ENCODE measurements at regions not wholly inside any gene's neighbourhood (a gene's known extent, or its start where the extent isn't known, plus 50 kb on each side); places are given as distances from the start of the nearest gene placed in this dataset.
"Not testable (repeated sequence)": the region's sequence is repeated elsewhere in the genome, so short reads cannot be mapped to it uniquely, and the experiment has no call there.

DNA sequence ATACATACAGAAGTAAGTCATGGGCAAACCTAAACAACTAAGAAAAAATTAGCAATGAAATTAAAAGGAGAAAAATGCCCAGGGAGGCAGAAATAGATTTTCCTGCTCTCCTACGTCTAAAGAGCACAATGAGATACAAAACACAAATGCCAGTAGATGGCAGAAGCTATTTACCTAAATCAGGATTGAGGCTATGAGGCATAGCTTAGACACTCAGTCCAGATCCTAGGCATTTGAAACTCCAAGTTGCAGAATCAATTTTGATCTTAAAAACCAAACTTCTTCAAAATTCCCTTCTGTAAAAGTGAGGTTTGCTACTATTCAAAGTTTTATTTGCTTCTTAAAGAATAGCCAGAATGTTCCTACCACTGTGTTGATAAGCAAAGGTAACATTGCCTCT is 368.6 kb downstream of the DAD1 start:
- no peak for DNase-seq
- in situ Hi-C loops (cut with HindIII; ENCODE audit: low pct_ligation_motif_present, low pct_unique_long_range_greater_than_20kb, low sequenced_read_pairs) = no loop called here

DNA sequence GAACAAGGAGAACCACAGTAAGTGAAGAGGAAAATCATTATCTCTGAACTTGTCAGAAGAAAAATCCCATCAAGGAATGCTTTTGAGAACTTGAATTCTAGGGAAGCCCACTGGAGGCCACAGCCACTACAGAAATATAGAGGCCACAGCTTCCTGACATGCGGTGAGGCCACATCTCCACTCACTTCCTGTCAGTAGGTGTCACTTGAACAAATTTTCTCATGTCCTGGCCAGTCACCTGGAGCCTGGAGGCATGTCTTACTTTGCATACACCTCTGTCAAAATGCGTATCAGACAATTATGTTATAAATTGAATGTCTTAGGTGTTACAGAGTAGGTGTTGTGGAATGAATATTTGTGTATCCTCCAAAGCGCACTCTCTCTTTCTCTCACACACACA is 370.3 kb downstream of the DAD1 start:
- DNase-seq = no peak
- in situ Hi-C loops (cut with HindIII; ENCODE audit: low pct_ligation_motif_present, low pct_unique_long_range_greater_than_20kb, low sequenced_read_pairs) = no loop called here

DNA sequence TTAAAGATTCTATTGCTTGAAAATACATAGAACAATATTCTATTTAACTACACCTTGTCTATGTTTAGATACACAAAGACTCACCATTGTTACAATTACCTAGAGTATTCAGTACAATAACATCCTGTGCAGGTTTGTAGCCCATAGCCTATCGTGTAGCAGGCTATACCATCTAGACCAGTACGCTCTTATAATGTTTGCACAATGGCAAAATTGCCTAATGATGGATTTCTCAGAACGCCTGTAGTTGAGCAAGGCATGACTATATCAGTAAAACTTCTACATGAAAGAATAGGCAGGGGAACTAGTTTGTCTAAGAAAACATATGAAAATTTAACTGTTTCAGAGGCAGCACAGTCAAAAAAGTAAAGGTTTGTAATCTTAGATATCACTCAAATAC is 375.9 kb downstream of the DAD1 start:
- in situ Hi-C loops (cut with HindIII; ENCODE audit: low pct_ligation_motif_present, low pct_unique_long_range_greater_than_20kb, low sequenced_read_pairs) = no loop called here
- DNase-seq = no peak

DNA sequence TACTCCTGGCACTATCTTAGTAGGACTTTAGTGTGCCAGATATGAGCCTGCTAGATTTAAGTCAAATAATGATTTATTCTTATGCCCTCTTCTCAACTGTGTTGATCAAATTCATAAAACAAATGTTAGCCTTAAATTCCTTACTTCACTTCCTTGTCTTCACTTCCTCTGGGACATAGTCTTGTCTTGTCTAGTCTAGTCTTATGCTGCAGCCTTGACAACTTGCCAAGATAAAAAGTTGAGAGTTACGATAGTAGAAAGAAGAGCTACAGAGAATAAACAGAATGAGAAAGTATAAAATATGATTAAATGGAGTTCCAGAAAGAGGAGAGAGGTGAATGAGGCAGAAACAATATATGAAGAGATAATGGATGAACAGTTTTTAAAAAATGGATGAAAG is 378.1 kb downstream of the DAD1 start:
- no peak for DNase-seq

DNA sequence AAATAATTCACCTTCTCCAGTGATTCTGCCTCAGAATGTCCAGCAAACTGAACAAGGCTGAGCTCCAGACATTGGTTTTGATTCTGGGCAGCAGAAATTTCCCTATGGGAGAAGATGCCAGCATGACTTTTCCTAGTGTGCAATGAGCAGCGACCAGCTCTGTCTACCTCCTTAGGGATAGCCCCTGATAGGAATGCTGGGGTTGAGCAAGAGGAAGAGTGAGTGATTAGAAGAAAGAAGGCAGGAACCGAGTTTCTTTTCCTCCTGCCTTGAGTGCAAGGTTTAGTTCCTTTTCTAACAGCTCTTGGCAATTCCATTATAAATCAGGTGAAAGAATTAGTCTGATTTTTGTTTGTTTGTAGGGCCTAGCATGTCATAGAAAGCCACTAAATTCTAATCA is 379.0 kb downstream of the DAD1 start:
- no peak for DNase-seq
- in situ Hi-C loops (cut with HindIII; ENCODE audit: low pct_ligation_motif_present, low pct_unique_long_range_greater_than_20kb, low sequenced_read_pairs) = no loop called here

More for the DNA sequence above, 378.1 kb downstream of the DAD1 start:
- in situ Hi-C loops (cut with HindIII; ENCODE audit: low pct_ligation_motif_present, low pct_unique_long_range_greater_than_20kb, low sequenced_read_pairs) = no loop called here

DNA sequence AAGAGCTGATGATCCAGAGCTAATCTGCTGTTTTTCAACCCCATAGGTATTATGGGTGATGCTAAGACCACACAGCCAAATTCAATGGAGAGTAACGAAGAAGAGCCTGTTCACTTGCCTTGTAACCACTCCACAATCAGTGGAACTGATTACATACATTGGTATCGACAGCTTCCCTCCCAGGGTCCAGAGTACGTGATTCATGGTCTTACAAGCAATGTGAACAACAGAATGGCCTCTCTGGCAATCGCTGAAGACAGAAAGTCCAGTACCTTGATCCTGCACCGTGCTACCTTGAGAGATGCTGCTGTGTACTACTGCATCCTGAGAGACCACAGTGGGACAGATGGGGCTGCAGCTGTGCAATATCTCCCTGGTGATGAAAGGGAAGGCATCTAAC is 386.0 kb downstream of the DAD1 start:
- no peak for DNase-seq
- in situ Hi-C loops (cut with HindIII; ENCODE audit: low pct_ligation_motif_present, low pct_unique_long_range_greater_than_20kb, low sequenced_read_pairs) = no loop called here

DNA sequence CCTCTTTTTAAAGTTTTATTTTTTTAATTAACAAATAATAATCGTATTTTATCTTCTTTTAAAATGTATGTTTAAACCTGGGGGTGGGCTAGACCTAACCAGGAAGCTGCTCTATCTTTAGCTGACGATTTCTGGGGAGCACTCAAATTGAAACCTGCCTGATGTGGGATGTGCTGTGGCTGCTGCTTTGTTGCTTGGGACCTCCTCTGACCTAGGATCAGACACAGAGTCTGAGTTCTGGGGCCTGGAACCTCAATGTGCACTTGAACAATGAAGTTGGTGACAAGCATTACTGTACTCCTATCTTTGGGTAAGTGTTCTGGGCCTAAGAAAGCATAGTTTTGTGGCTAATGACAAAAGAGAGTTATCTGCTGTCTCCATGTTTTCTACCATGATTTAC is 386.7 kb downstream of the DAD1 start:
- DNase-seq = no peak
- in situ Hi-C loops (cut with HindIII; ENCODE audit: low pct_ligation_motif_present, low pct_unique_long_range_greater_than_20kb, low sequenced_read_pairs) = no loop called here

DNA sequence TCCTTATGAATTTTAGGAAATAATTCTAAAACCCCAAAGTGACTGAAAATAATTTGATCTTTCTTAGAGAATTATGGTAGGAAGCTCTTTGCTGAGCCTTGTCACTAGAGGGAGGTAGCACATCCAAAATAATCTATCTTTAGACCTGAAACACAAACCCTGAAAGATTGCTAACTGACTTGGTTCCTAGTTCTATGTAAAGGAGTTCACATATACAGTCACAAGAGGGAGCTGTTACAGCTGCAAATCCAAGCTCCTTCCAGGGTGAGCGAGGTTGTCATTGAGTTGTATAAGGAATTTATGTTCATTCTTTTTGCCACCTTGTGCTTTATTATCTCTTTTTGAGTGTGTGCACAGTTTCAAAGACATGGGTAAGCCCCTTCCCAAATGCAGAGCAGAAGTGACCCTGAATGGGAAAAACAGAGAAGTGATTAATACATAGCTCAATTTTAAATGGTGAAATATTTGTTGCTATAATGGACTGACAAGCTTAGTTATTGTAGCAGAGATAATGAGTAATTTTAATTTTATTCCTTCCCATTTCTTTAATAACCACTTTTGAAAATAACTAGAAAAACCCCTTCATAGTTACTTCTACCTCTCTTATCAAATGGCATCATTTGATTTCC is 387.9 kb downstream of the DAD1 start:
- peak; percentile 66 for DNase-seq
- in situ Hi-C loops (cut with HindIII; ENCODE audit: low pct_ligation_motif_present, low pct_unique_long_range_greater_than_20kb, low sequenced_read_pairs) = no loop called here

DNA sequence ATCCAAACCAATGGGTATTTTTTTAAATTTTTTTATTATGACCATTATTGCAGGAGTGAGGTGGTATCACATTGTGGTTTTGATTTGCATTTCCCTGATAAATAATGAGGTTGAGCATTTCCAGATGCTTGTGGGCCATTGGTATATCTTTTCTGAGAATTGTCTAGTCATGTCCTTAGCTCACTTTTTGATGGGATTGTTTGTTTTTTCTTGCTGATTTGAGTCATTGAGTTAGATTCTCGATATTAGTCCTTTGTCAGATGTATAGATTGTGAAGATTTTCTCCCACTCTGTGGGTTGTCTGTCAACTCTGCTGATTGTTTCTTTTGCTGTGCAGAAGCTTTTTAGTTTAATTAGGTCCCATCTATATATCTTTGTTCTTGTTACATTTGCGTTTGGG is 388.9 kb downstream of the DAD1 start:
- DNase-seq; in situ Hi-C loops (cut with HindIII; ENCODE audit: low pct_ligation_motif_present, low pct_unique_long_range_greater_than_20kb, low sequenced_read_pairs): not testable (repeated sequence)

DNA sequence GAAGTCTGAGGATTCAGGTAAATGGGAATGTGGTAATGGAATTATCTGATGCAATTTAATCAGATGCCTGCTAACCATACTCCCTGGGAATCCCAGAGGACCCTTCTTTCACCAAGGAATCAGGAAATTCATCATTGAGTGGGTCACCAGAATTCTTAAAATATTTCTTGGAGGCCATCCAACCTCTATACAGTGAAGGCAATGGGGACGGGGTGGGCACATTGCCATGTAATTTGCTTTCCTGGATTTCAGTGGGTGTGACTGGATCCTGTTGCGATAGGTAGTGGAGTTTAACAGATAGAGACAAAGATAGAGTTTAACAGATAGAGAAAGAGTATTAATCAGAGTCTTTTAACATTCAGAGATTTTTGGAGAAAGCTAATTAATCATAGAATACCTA is 394.4 kb downstream of the DAD1 start:
- DNase-seq = no peak
- in situ Hi-C loops (cut with HindIII; ENCODE audit: low pct_ligation_motif_present, low pct_unique_long_range_greater_than_20kb, low sequenced_read_pairs) = no loop called here

DNA sequence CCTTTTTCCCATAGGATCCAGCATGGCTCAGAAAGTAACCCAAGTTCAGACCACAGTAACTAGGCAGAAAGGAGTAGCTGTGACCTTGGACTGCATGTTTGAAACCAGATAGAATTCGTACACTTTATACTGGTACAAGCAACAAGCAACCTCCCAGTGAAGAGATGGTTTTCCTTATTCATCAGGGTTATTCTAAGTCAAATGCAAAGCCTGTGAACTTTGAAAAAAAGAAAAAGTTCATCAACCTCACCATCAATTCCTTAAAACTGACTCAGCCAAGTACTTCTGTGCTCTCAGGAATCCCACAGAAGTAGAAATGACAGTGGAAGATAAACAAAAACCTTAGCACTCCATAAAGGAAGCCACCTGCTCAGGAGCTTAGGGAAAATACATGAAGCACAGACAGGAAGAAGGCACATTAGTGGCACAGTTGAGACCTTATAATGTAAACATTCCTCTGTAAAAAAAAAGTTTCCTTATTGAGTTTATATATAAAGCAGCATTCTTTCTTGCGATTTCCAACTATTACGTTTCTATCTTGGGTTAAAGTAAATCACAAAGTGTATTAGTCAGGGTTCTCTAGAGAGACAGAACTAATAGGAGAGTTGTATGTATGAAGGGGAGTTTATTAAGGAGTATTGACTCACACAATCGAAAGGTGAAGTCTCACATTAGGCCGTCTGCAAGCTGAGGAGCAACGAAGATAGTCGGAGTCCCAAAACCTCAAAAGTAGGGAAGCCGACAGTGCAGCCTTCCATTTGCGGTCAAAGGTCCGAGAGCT is 398.4 kb downstream of the DAD1 start:
- in situ Hi-C loops (cut with HindIII; ENCODE audit: low pct_ligation_motif_present, low pct_unique_long_range_greater_than_20kb, low sequenced_read_pairs) = no loop called here

DNA sequence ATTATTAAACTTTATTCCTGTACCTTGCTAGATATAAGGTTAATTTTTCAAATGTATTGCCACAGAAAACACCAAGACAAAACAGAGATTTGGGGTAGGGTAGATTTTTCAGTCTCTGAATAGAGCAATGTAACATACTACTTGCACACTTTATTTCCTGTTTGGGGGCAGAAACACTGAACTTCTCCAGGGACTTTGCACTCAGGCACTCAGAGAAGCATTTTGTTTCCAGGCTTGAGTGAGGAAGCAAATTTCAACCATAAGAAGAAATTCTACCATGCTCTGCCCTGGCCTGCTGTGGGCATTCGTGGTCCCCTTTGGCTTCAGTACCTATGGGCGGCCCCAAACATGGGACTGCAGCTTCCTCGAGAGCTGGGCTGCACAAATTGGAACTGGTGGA is 399.1 kb downstream of the DAD1 start:
- in situ Hi-C loops (cut with HindIII; ENCODE audit: low pct_ligation_motif_present, low pct_unique_long_range_greater_than_20kb, low sequenced_read_pairs) = no loop called here

More for the DNA sequence above, 398.4 kb downstream of the DAD1 start:
- peak; percentile 11 for DNase-seq

DNA sequence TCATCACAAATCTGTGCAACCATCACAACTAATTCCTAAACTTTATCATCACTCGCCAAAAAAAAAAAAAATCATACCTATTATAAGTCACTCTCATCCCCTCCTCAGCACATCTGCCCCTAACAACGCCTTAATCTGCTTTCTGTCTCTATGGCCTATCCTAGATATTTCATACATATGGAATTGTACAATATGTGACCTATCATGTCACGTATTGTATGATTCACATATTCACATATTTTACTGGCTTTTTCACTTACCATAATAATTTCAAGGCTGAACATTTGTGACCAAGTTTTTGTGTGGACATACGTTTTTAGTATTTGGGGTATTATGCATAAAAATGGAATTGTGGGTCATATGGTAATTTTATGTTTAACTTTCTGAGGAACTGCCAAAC is 400.7 kb downstream of the DAD1 start:
- in situ Hi-C loops (cut with HindIII; ENCODE audit: low pct_ligation_motif_present, low pct_unique_long_range_greater_than_20kb, low sequenced_read_pairs) = no loop called here
- DNase-seq = no peak

More for the DNA sequence above, 399.1 kb downstream of the DAD1 start:
- no peak for DNase-seq

DNA sequence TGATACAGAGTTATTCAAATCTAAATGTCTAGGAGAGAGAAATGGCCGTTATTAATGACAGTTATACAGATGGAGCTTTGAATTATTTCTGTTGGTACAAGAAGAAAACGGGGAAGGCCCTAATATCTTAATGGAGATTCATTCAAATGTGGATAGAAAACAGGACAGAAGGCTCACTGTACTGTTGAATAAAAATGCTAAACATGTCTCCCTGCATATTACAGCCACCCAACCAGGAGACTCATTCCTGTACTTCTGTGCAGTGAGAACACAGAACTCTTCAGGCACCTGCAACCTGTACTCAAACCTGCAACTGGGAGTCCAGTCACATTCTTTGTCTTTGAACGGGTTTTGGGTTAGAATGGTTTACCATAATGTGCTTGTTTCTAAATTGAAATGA is 403.2 kb downstream of the DAD1 start:
- no peak for DNase-seq
- in situ Hi-C loops (cut with HindIII; ENCODE audit: low pct_ligation_motif_present, low pct_unique_long_range_greater_than_20kb, low sequenced_read_pairs) = no loop called here

DNA sequence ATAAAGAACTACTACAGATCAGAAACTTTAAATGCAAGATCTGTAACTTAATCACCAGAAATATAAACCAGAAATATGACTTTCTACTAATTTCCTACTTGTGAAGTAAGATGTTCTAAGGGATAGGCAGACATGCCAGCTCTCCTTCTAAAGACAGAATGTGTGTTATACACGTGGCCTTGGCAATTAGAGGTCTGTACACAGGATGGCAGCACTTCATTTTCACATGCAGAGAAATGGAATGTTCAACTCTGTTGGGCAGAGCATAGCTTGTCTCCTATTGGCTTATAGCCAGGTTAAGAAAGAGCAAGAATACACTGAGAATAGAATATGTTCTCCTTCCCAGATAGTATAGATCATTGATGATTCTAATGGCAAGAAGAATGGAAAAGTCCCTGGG is 403.8 kb downstream of the DAD1 start:
- DNase-seq = peak; percentile 39
- in situ Hi-C loops (cut with HindIII; ENCODE audit: low pct_ligation_motif_present, low pct_unique_long_range_greater_than_20kb, low sequenced_read_pairs) = no loop called here

DNA sequence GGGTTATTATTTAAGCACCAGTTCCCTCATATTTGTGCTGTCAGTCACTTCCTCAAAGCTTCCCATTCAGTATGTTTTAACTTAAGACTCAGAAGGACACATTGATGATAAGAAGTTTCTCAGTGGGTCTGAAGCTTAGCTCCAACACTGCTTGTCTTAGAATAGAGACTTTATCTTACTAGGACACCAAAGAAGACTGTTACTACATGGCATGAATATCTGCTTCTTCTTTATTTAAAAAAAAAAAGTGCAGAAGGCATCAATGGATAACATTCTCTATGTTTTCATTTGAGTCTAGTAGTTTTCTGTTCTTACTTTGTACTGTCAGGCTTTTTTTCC is 404.2 kb downstream of the DAD1 start:
- in situ Hi-C loops (cut with HindIII; ENCODE audit: low pct_ligation_motif_present, low pct_unique_long_range_greater_than_20kb, low sequenced_read_pairs) = no loop called here
- no peak for DNase-seq

DNA sequence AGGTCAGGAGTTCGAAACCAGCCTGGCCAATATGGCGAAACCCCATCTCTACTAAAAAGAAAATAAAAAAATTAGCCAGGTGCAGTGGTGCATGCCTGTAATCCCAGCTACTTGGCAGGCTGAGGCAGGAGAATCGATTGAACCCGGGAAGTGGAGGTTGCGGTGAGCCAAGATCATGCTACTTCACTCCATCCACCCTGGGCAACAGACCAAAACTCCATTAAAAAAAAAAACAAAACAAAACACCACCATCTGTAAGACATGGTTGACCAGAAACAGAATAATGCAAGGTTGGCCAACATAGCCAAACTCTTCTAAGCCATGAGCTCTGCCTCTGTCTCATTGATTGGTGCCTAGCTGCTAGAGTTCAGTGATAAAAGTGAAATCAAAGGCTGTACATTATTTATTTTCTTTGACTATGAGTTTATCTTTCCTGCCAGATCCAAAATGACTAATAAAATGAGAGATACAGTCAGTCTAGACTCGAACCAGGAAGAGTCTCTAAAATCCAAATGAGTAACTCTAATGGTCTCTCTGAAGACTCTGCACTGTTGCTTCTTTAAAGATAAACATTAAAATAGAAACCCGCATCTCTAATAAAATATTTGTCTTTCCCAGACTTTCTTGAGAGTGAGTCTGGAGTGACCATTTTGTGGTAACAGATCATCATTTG is 404.7 kb downstream of the DAD1 start:
- in situ Hi-C loops (cut with HindIII; ENCODE audit: low pct_ligation_motif_present, low pct_unique_long_range_greater_than_20kb, low sequenced_read_pairs) = no loop called here

DNA sequence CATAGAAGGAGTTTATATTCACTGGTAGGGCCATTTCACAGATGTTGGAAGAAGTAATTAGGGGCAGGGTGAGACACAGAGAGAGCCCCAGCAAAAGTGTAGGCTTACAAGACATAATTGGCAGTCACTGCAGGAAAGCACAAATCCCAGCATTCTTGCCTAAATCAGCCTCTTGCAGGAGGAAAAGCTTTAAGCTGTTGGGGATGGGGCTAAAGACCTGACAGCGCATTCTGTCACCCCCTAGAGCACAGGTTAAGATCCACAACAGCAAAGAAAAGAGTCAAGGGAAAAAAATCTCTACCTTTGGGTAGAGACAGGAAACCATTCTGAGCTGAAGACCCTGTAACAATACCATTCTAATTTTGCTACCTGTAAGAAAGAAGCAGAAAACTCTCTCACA is 409.0 kb downstream of the DAD1 start:
- in situ Hi-C loops (cut with HindIII; ENCODE audit: low pct_ligation_motif_present, low pct_unique_long_range_greater_than_20kb, low sequenced_read_pairs) = no loop called here
- DNase-seq = no peak

More for the DNA sequence above, 404.7 kb downstream of the DAD1 start:
- no peak for DNase-seq

DNA sequence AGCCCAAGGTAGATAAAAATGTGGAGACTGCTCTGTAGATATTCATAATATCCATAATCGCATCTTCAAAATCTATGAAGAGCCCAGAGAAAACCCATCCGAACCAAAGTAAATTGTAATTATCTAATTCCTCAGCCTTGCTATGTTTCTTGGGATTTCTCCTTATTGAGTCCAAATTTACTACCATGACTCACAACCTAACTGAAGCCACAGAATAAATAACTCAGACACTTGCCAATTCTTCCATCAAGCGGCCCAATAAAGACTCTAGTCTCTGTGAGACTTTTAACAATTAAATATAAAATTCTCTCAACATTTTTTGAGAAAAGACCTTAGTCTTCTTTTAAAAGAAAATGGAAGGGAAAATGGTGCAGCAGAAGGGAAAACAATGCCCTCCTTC is 409.8 kb downstream of the DAD1 start:
- DNase-seq = no peak
- in situ Hi-C loops (cut with HindIII; ENCODE audit: low pct_ligation_motif_present, low pct_unique_long_range_greater_than_20kb, low sequenced_read_pairs) = no loop called here

DNA sequence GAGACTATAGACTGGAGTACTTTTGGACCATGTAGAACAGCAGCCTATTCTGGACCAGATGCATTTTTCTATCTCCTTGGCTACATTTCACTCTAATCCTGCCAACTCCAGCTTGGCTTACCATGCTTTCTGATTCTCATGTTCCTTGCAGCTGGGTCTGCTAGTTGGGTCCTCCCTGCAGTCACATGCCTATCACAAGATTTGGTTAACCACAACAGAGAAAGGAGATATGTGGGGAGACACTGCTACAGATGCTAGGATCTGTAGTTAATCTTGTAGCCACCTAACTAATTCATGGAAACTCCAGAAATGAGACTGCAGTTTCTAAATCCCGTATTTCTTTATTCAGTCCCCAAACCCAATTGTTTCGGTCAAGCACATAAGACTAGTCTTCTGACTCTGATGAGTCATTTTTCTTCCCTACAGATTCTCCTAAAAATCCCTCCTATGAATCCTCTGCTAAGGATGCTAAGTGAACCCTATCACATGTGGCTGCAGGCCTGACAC is 410.6 kb downstream of the DAD1 start:
- in situ Hi-C loops (cut with HindIII; ENCODE audit: low pct_ligation_motif_present, low pct_unique_long_range_greater_than_20kb, low sequenced_read_pairs) = no loop called here
- no peak for DNase-seq
